Astrocyte of the spinal cord (primary cell): ENCODE measurements at regions not wholly inside any gene's neighbourhood (a gene's known extent, or its start where the extent isn't known, plus 50 kb on each side); places are given as distances from the start of the nearest gene placed in this dataset.

Source experiments
- DNase-seq: peaks from one replicate; pipeline ENCODE4 v3.0.0; 2011; ENCODE audit warnings: low read depth, low spot score
- H3K4me3 ChIP-seq: 2 replicates; pipeline ENCODE4 v1.5.1; 2011; ENCODE audit warnings: low read depth, mild to moderate bottlenecking, low read length, moderate library complexity
- CTCF ChIP-seq: IDR thresholded peaks from 2 replicates; pipeline ENCODE4 v1.5.1; 2012; ENCODE audit warnings: low read depth, mild to moderate bottlenecking, low read length, inconsistent platforms
- in situ Hi-C: cut with HindIII; loops from 2 replicates; pipeline ENCODE4 v1.10.0; 2017; ENCODE audit warnings: low sequenced_read_pairs

GRCh38 chr3:40847551-40847992 is 322.8 kb downstream of the ZNF621 start:
- in situ Hi-C loops = no loop called here
- DNase-seq = peak; percentile 88
- no peak overlapping the region for H3K4me3 ChIP-seq
- TF ChIP-seq CTCF = peak; percentile 54

- no peak for TF ChIP-seq CTCF
- no peak overlapping the region for H3K4me3 ChIP-seq
- DNase-seq = no peak
- in situ Hi-C loops = no loop called here
Observed at GRCh38 chr3:40848421-40848820, 323.7 kb downstream of the ZNF621 start.

- TF ChIP-seq CTCF = no peak
- in situ Hi-C loops = no loop called here
- H3K4me3 ChIP-seq = no peak overlapping the region
- DNase-seq = no peak
Observed at GRCh38 chr3:40850861-40851260, 326.1 kb downstream of the ZNF621 start.

- no peak for DNase-seq
- in situ Hi-C loops = no loop called here
- TF ChIP-seq CTCF = no peak
- no peak overlapping the region for H3K4me3 ChIP-seq
Observed at GRCh38 chr3:40851836-40852235, 327.1 kb downstream of the ZNF621 start.

- no peak for TF ChIP-seq CTCF
- no peak overlapping the region for H3K4me3 ChIP-seq
- in situ Hi-C loops = no loop called here
- no peak for DNase-seq
Observed at GRCh38 chr3:40852712-40853111, 328.0 kb downstream of the ZNF621 start.

GRCh38 chr3:40853474-40853873 is 328.7 kb downstream of the ZNF621 start:
- DNase-seq = no peak
- TF ChIP-seq CTCF = no peak
- in situ Hi-C loops = no loop called here
- no peak overlapping the region for H3K4me3 ChIP-seq

GRCh38 chr3:40855871-40856270 is 331.1 kb downstream of the ZNF621 start:
- no peak for TF ChIP-seq CTCF
- in situ Hi-C loops = no loop called here
- no peak for DNase-seq
- no peak overlapping the region for H3K4me3 ChIP-seq
